HTR-8/SVneo (cell line): ENCODE measurements at regions not wholly inside any gene's neighbourhood (a gene's known extent, or its start where the extent isn't known, plus 50 kb on each side); places are given as distances from the start of the nearest gene placed in this dataset.
A peak's percentile ranks its signal among the peaks of the same experiment; 100 is the strongest.
"Not testable (repeated sequence)": the region's sequence is repeated elsewhere in the genome, so short reads cannot be mapped to it uniquely, and the experiment has no call there.

ENCODE experiments used
- DNase-seq: peaks from one replicate; pipeline ENCODE4 v3.0.0; 2011; ENCODE audit warnings: low spot score, mixed read lengths; ENCODE audit not compliant: insufficient read length
- FAIRE-seq: peaks from 2 replicates; lab custom pipeline; 2011; peaks lifted over from hg19 to GRCh38; lab: Jason Lieb, UNC

DNA sequence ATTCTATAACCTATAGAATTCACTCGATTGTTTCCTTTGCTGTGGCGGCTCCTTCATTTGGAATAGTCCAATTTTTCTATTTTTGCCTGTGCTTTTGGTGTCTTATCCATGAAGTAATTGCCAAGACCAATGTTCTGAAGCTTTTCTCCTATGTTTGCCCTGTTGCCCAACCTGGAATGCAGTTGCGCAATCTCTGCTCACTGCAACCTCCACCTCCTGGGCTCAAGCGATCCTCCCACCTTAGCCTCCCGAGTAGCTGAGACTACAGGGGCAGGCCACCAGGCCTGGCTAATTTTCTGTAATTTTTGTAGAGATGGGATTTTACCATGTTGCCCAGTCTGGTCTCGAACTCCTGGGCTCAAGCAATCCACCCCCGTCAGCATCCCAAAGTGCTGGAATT is 163.5 kb downstream of the OR2B2 start:
- FAIRE-seq, result no peak
- no peak for DNase-seq

DNA sequence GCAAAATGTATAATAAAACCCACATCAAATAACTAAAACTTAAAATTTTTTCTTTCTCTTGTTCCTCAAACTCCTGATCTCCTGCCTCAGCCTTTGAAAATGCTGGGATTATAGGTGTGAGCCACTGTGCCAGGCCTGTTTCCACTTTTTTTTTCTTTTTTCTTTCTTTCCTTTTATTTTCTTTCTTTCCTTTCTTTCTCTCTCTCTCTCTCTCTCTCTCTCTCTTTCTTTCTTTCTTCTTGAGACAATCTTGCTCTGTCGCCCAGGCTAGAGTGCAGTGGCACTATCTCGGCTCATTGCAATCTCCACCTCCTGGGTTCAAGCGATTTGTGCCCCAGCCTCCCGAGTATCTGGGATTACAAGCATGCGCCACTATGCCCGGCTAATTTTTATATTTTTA is 164.6 kb downstream of the OR2B2 start:
- FAIRE-seq, result no peak
- no peak for DNase-seq

- not testable (repeated sequence) for FAIRE-seq, DNase-seq
Measured at GRCh38 chr6:27746860-27747259, 165.3 kb downstream of the OR2B2 start.

DNA sequence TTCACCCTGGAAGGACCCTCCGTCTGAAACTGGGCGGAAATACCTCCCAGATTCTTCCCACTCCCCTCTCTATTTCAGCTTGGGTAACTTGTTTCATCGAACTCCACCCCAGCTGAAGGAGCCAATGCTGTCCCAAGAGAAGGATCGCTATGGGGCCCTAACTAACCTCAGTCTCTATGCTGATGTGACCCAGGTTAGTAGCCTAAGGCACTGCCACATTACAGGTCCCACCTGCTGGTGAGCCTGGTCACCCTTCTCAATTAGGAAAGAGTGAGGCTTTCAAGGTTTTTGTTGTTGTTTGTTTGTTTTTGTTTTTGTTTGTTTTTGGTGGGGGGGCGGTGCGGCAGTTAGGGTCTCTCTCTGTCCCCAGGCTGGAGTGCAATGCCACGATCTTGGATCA is 168.4 kb downstream of the OR2B2 start:
- DNase-seq (no peak), FAIRE-seq (no peak)

GRCh38 chr6:27742833-27743573 is 169.2 kb downstream of the OR2B2 start:
- FAIRE-seq, result no peak
- DNase-seq, result no peak

- FAIRE-seq, result not testable (repeated sequence)
Measured at GRCh38 chr6:27739902-27740301, 172.3 kb downstream of the OR2B2 start.

DNA sequence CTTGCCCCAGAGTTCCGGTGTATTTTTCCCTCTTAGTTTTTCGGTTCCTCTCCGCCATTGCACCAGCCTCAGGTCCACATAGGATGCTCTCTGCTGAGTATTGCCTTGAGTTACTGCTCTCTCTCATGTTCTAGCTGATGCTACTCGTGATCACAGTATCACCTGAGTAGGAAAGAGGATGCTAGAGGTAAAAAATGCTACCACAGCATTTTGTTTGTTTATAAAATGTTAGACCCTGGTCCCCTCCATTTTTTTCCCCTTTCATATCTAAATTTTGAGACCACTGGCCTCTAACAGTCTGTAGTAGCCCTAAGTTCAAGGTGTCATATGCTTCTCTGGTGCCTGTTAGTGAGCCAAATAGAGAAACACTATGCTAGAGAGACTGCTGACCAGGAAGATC is 175.5 kb downstream of the OR2B2 start:
- FAIRE-seq (no peak), DNase-seq (no peak)

More at GRCh38 chr6:27739902-27740301, 172.3 kb downstream of the OR2B2 start:
- not testable (repeated sequence) for DNase-seq

- no peak for DNase-seq
- FAIRE-seq, result no peak
Measured at GRCh38 chr6:27728442-27728841, 183.8 kb downstream of the OR2B2 start.

DNA sequence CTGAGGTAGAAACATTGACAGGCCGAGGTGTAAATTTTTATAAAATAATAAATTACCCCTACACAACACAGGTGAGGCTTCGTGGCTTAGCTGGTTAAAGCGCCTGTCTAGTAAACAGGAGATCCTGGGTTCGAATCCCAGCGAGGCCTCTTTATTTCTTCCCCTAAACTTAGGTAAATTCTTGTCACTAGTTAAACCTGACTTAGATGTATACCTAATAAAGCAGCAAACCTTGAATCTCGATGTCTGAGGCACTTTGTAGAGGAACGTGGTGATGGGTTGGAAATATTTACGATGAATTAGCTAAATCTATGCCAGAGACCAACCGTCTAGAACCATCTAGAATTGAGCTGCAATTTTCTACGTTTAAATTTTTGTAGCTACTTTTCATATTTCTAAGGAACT is 185.6 kb downstream of the OR2B2 start:
- DNase-seq (no peak), FAIRE-seq (no peak)

- no peak for FAIRE-seq
- no peak for DNase-seq
Measured at GRCh38 chr6:27720607-27721580, 191.3 kb downstream of the OR2B2 start.

DNA sequence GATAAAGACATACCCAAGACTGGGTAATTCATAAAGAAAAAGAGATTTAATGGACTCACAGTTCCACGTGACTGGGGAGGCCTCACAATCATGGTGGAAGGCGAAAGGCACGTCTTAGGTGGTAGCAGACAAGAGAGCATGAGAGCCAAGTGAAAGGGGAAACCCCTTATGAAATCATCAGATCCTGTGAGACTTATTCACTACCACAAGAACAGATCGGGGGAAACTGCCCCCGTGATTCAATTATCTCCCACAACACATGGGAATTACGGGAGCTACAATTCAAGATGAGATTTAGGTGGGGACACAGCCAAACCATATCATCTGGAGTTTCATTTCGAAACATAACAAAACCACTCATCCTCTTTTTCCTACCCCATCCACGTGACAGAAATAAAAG is 193.2 kb downstream of the OR2B2 start:
- DNase-seq, FAIRE-seq: not testable (repeated sequence)

DNA sequence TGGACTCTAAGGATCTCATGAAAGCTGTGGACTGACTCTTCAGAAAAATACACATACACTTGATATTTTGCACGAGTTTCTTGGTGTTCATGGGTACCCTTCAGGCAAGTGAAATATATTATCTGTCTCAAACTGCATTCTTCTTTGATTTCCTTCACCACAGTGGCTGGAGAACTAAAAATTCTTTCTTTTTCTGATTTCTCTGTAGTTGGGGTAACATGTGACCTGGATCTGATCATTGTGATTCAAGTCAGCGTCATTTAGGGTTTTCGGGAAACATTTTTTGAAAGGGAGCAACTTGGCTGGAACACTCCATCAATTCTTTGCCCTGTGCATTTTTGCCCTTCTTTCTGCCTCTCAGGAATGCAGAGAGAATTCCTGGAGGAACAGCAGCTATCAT is 205.8 kb downstream of the OR2B2 start:
- DNase-seq (no peak), FAIRE-seq (no peak)

- DNase-seq (no peak), FAIRE-seq (no peak)
Measured at GRCh38 chr6:27700337-27700736, 211.9 kb downstream of the OR2B2 start.

DNA sequence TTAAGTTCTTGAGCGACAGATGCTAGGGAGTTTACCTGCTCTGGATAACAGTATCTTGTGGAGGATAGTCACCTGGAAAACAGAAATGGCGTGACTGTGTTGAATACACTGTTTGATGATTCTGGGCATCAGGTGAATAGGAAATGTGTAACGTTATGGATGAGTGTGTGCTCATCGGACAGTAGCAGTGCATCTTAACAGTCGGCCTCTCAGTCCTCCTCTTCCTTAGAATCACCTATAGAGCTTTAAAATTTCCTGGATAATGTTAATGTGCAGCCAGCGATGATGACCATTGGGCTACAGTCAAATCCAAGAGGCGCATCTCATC is 217.7 kb downstream of the OR2B2 start:
- DNase-seq (no peak), FAIRE-seq (no peak)

DNA sequence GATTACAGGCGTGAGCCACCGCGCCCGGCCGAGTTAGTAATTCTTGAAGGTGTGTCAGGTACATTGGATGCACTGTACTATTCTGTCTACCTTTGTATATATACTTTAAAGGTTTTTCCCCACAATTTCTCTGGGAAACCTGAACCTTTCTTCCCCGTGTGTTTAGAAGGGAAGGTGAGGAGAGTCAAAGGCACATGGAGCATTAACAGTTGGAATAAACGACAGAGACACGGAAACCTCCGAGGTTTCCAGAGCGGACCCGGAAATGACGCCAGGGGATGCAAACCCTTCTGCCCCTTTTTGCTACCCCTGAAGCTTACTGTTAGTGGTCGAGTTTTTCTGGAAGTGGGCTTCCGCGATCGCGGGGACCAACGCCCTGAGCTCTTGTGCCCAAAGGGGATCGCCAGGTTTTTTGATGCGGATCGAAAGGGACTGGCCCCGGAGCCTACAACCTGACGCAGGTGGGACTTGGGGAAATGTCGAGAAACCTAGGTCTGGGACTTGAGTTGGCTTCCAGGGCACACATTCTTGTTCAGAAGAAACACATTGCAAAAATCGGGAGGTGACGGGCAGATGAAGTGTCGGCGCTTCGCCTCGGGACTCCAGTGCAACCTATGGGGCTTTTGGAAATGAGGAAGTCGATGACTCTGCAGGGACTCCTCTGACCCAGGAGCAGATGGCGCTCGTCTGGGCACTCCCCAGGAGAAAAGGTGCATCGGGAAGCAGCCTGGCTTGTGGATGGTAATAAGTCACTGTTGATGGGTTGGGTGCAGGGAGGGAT is 218.2 kb downstream of the OR2B2 start:
- DNase-seq (peak; percentile 47), FAIRE-seq (no peak)

- FAIRE-seq, DNase-seq: not testable (repeated sequence)
Measured at GRCh38 chr6:27692133-27692532, 219.2 kb upstream of the ZNF184 start.

DNA sequence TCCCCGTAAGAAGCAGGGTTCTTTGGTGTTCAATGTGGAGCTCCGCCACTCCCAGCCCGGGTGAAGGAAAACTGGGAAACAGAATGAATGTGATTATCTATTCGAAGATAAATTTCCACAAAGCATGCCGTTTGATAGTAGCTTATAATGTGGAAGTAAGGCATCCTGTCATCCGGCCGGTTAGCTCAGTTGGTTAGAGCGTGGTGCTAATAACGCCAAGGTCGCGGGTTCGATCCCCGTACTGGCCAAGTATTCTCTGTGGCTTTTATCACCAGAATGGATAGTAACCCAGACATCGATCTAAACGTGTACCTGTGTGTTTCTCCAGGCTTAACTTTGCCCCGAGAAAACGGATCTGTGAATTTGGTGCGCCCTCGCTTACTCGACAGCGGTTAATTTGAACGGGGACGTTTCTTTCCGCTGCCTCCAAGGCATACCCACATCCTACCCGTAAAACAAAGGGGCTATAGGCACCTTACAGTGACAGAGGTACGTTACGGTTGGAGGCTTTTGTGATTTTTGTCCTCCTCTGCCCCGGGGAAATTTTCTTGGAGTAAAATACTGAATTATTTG is 215.2 kb upstream of the ZNF184 start:
- no peak for FAIRE-seq
- DNase-seq, result peak; percentile 70

DNA sequence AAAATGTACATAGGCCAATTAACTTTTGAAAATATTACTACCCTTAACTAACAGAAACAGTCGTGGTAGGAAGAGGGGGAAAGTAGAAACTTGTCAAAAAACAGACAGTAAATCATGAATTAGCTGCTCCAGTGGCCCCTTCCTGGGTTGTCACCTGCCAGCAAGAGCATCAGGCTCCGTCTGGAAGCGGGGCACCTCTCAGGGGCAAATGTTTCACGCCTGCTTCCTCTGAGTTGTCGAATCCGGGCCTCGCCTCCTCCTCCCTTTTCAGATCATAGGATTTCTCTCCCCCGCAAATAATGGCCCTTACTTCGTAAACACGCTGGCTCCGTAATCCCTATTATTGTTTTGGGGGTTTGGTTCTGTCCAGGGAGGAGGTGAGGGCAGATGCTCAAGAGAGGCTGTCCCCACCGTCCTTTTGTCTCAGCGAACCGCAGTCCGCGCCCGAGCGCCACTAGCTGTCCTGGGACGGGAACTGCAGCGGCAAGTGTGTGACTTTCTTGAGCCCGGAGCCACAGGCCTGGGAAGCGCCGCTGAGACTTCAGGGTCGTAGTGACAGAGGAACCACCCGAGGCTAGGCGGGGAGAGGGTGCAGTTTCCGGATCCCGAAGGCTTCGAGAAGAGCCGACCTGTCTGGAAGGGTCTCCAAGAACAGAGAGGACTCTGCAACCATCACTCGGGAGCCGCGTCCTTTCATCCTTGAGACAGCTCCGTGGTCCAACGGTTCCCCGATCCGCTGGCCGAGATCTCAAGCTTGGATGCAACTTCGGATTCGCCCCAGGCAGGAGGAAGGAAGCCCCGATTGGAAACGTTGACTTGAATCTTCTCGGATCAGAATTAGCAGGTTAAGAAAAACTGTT is 214.5 kb upstream of the ZNF184 start:
- FAIRE-seq (peak; percentile 68), DNase-seq (peak; percentile 82)

DNA sequence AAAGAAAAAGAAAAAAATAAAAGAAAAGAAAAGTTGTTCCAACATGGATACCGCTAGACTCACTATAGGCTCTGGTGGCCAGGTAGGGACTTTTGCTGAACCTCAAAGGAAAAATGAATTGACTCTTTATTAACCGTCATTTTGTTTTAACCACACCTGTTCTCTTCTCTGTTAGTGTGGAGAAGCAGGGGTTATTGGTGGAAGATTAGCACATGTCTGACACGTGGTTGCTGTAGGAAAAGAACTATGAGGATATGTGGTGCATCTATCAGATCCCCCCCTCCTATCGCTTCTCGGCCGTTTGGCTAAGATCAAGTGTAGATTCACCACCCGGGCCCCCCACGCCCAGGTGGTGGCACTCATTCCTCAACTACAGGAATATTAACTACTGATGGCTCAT is 212.4 kb upstream of the ZNF184 start:
- FAIRE-seq (no peak), DNase-seq (no peak)
